ENCODE measurements at regions not wholly inside any gene's neighbourhood (a gene's known extent, or its start where the extent isn't known, plus 50 kb on each side); places are given as distances from the start of the nearest gene placed in this dataset.

DNA sequence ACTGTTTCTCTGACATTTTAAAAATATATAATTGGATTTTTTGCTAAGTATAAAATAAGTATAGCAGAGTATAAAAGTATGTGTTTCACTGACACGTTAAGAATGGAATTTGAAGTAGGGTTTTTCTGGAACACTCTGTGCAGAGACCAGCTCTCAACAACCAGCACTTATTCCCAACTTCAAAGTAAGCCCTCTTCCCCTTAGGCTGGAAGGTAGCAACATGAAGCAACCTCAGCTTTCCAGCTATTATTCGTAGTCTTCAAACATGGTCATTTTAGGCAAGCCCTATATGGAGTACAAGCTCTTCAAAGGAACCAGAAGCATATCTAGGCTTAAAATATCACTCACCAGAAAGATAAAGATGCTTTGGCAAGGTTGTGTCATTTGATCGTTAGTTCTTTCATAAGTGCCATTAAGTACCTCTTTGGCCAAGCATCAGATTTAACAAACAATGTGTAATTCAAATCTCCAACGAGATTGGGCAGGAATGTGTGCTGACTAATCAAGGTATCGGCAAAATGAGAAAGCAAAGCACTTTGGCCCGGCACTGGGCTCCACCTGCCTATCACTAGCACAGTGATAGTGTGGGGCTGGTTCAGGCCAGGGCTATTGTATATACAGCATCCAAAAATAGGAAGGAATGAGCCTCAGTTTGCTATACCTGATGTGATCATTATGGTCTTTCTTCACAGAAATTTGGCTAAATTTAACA lies 95.9 kb upstream of the FREM2 start:
- no peak overlapping the region for H3K4me3 ChIP-seq
- intact Hi-C loops (cut with DNase I) = no loop called here
- no peaks in the 10 kb centered on the region for H3K4me1 ChIP-seq
- H3K27me3 ChIP-seq (ENCODE audit: insufficient read depth in 3 of 3, low read length in 2 of 3) = peaks cover 0 to 3% (median 0%) of the 10 kb centered on the region in 3 donors
- no peaks in the 10 kb centered on the region for H3K36me3 ChIP-seq (ENCODE audit: insufficient read depth in 1 of 2, low read depth in 1 of 2)
- H3K27ac ChIP-seq = no peak overlapping the region
- WGBS, 3 donors = 69 to 76% (median 74%) methylated on average over 6 of the region's 6 CpGs
- TF ChIP-seq, protein P1, sequence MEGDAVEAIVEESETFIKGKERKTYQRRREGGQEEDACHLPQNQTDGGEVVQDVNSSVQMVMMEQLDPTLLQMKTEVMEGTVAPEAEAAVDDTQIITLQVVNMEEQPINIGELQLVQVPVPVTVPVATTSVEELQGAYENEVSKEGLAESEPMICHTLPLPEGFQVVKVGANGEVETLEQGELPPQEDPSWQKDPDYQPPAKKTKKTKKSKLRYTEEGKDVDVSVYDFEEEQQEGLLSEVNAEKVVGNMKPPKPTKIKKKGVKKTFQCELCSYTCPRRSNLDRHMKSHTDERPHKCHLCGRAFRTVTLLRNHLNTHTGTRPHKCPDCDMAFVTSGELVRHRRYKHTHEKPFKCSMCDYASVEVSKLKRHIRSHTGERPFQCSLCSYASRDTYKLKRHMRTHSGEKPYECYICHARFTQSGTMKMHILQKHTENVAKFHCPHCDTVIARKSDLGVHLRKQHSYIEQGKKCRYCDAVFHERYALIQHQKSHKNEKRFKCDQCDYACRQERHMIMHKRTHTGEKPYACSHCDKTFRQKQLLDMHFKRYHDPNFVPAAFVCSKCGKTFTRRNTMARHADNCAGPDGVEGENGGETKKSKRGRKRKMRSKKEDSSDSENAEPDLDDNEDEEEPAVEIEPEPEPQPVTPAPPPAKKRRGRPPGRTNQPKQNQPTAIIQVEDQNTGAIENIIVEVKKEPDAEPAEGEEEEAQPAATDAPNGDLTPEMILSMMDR (IDR thresholded peaks at IDR 0.05) = no peak
- ATAC-seq (no peak), DNase-seq (no peak)
- H3K9me3 ChIP-seq = no peaks in the 10 kb centered on the region

DNA sequence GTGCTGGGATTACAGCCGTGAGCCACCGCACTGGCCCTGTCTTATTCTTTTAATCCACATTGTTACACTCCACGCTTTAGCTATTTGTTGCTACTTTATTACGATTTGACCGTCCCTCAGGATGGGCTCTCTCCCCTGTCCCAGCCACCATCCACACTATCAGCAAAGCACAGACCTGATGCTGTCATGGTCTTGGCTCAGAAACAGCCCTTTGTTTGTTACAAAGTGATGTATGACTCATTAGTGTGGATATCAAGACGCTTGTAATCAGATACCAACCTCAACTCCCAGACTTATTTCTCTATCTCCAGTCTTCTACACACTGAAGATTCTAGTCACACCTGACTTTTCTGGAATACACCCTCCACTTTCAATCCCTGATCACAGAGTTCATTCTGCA lies 84.6 kb upstream of the FREM2 start:
- Histone ChIP-seq H3K4me1 (no peaks in the 10 kb centered on the region), H3K9me3 (no peaks in the 10 kb centered on the region), H3K27me3 (ENCODE audit: insufficient read depth in 3 of 3, low read length in 2 of 3) (no peaks in the 10 kb centered on the region), H3K27ac (no peak overlapping the region), H3K36me3 (ENCODE audit: insufficient read depth in 1 of 2, low read depth in 1 of 2) (no peaks in the 10 kb centered on the region), H3K4me3 (no peak overlapping the region)
- ATAC-seq (no peak), DNase-seq (no peak)
- TF ChIP-seq, protein P1 (IDR thresholded peaks at IDR 0.05) = no peak
- WGBS, 3 donors = 68 to 76% (median 70%) methylated on average over 6 of the region's 6 CpGs
- intact Hi-C loops (cut with DNase I) = no loop called here

DNA sequence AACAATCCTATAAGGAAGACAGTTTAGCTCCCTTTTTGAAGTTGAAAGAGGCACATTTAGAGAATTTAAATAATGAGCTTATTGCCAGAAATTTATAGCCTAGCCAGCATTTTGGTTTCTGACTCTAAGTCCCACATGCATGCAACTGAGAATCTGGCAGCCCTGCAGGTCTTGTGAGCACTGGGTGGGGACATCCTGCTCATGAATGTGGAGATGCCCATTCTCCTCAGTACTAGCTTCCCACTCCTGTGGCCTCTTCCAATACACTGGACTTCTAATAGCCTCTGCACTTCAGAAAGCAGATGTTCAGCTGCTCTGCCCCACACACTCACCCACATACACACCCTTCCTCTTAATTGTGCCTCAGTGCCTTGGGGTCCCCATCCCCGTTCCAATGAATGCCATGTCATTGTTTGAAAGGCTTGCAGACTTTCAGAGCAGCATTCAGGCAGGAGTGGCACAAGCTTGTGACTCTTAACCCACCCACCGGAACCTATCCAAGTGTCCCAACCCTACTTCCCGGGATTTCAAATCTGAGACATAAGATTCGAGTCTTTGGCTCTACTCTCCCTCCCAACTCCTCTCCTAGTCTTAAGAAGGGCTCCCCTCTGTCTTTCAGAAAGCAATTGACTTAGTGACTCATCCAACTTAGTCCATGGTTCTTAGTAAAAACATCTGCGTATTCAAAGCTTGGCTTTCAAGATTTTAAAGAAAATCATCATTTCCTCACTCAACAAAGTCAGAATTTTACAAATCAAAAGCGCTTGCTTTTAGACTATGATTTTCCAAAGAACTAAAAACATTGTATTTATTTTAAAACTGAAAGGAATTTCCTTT lies 80.0 kb upstream of the FREM2 start:
- intact Hi-C loops (cut with DNase I) = no loop called here
- DNase-seq (no peak), ATAC-seq (no peak)
- H3K27ac ChIP-seq = no peak overlapping the region
- WGBS, 3 donors = 84 to 88% (median 87%) methylated on average over 6 of the region's 6 CpGs
- no peaks in the 10 kb centered on the region for H3K27me3 ChIP-seq (ENCODE audit: insufficient read depth in 3 of 3, low read length in 2 of 3)
- no peaks in the 10 kb centered on the region for H3K36me3 ChIP-seq (ENCODE audit: insufficient read depth in 1 of 2, low read depth in 1 of 2)
- H3K9me3 ChIP-seq = no peaks in the 10 kb centered on the region
- TF ChIP-seq, protein P1 (IDR thresholded peaks at IDR 0.05) = no peak
- no peaks in the 10 kb centered on the region for H3K4me1 ChIP-seq
- no peak overlapping the region for H3K4me3 ChIP-seq

DNA sequence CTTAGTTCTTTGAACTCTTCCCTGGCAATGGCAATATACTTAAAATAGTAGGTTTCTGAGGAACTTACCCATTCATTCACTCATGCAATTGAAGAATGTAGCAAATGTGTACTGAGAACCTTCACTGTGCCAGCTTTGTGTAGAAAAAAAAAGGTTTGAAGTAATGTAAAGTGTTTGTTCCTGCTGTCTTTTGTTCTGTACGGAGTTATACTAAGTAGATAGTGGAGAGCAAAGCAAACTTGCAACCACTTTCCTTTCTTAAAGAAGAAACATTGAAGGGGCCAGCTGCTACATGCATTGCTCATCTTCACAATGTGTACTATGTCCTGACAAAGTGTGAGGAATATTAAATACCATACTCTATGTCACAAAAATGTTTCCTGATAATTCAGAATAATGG lies 68.9 kb upstream of the FREM2 start:
- no peaks in the 10 kb centered on the region for H3K4me1 ChIP-seq
- WGBS, 3 donors = 66 to 79% (median 71%) methylated on average over 1 of the region's 1 CpG
- intact Hi-C loops (cut with DNase I) = no loop called here
- no peak overlapping the region for H3K27ac ChIP-seq
- H3K4me3 ChIP-seq = no peak overlapping the region
- TF ChIP-seq, protein P1 (IDR thresholded peaks at IDR 0.05) = no peak
- no peaks in the 10 kb centered on the region for H3K27me3 ChIP-seq (ENCODE audit: insufficient read depth in 3 of 3, low read length in 2 of 3)
- ATAC-seq (no peak), DNase-seq (no peak)
- no peaks in the 10 kb centered on the region for H3K9me3 ChIP-seq
- no peaks in the 10 kb centered on the region for H3K36me3 ChIP-seq (ENCODE audit: insufficient read depth in 1 of 2, low read depth in 1 of 2)
